ENCODE measurements at regions not wholly inside any gene's neighbourhood (a gene's known extent, or its start where the extent isn't known, plus 50 kb on each side); places are given as distances from the start of the nearest gene placed in this dataset.

GRCh38 chr7:26551740-26552139 lies 260.1 kb downstream of the SNX10 start:
- no peaks in the 10 kb centered on the region for H3K79me1 ChIP-seq (ENCODE audit: low read depth in 1 of 2, low read length in 2 of 2)
- no peak overlapping the region for H2BK20ac ChIP-seq (ENCODE audit: low read depth, low read length)
- DNase-seq (no peak), ATAC-seq (ENCODE audit: low read depth) (no peak)
- ChIA-PET CTCF (no interaction called here), POLR2A (ENCODE audit: unreplicated experiment) (no interaction called here)
- no peak overlapping the region for H4K8ac ChIP-seq (ENCODE audit: low read depth in 2 of 2, low read length in 2 of 2)
- in situ Hi-C loops (cut with MboI; ENCODE audit: low sequenced_read_pairs), result no loop called here
- no peaks in the 10 kb centered on the region for H4K20me1 ChIP-seq (ENCODE audit: insufficient read depth, low read length)
- H3K9me1 ChIP-seq (ENCODE audit: insufficient read depth, low read length), result no peaks in the 10 kb centered on the region
- no peak overlapping the region for H4K91ac ChIP-seq (ENCODE audit: insufficient read depth, low read depth, low read length)
- no CpG with 5 or more reads among the region's 9 CpGs for WGBS, 2 experiments (ENCODE audit: extremely low coverage in 2 of 2, insufficient read length in 1 of 2)
- no peak overlapping the region for H2AK9ac ChIP-seq (replicated peaks; ENCODE audit: low read depth, low read length, poor library complexity)
- TF ChIP-seq FOS (IDR thresholded peaks at IDR 0.05; ENCODE audit: low read depth, low read length), result no peak
- no peak for TF ChIP-seq RCOR1 (IDR thresholded peaks at IDR 0.05; ENCODE audit: insufficient replicate concordance, low read length)
- TF ChIP-seq MAZ (IDR thresholded peaks at IDR 0.05; ENCODE audit: borderline replicate concordance, low read depth, low read length), result no peak
- no peak for TF ChIP-seq BHLHE40 (IDR thresholded peaks at IDR 0.05; ENCODE audit: low read depth, low read length)
- TF ChIP-seq NFE2L2 (IDR thresholded peaks at IDR 0.05; ENCODE audit: low read depth, low read length), result no peak
- TF ChIP-seq MXI1 (IDR thresholded peaks at IDR 0.05; ENCODE audit: borderline replicate concordance, low read depth, low read length), result no peak
- no peak for TF ChIP-seq SMC3 (IDR thresholded peaks at IDR 0.05; ENCODE audit: low read depth, low read length)
- TF ChIP-seq POLR2A (IDR thresholded peaks at IDR 0.05; ENCODE audit: low read depth, low read length), result no peak
- no peak for TF ChIP-seq MAFK (IDR thresholded peaks at IDR 0.05; ENCODE audit: low read depth, low read length)
- no peak for TF ChIP-seq RFX5 (IDR thresholded peaks at IDR 0.05; ENCODE audit: low read depth, low read length)
- no peak for TF ChIP-seq CHD1 (IDR thresholded peaks at IDR 0.05; ENCODE audit: low read depth, low read length)
- TF ChIP-seq CTCF (conservative IDR thresholded peaks at IDR 0.05; ENCODE audit: low read depth, low read length), result no peak
- TF ChIP-seq USF2 (IDR thresholded peaks at IDR 0.05; ENCODE audit: low read depth, low read length), result no peak
- TF ChIP-seq RAD21 (IDR thresholded peaks at IDR 0.05; ENCODE audit: low read length), result no peak
- no peak for TF ChIP-seq ELK1 (IDR thresholded peaks at IDR 0.05; ENCODE audit: borderline replicate concordance, low read depth, low read length)
- H3K14ac ChIP-seq (replicated peaks; ENCODE audit: low read depth, low read length), result no peak overlapping the region
- no peak overlapping the region for H4K5ac ChIP-seq (ENCODE audit: low read depth, low read length)
- H2BK120ac ChIP-seq (ENCODE audit: low read depth, low read length), result no peak overlapping the region
- H3K27me3 ChIP-seq (ENCODE audit: control insufficient read depth, insufficient read depth, low read length), result peaks cover 2% of the 10 kb centered on the region; the same call in 1 of the 2 replicates
- H3K4me2 ChIP-seq (ENCODE audit: low read depth, low read length), result no peak overlapping the region
- H3K4ac ChIP-seq (ENCODE audit: low read depth, low read length), result no peak overlapping the region
- H2AFZ ChIP-seq (replicated peaks; ENCODE audit: low read length, poor library complexity), result no peak overlapping the region
- intact Hi-C loops (cut with micrococcal nuclease), result no loop called here
- no peak overlapping the region for H3K18ac ChIP-seq (ENCODE audit: low read depth, low read length)
- dilution Hi-C loops (cut with HindIII; ENCODE audit: low sequenced_read_pairs, unreplicated experiment), result no loop called here
- H3K36me3 ChIP-seq (ENCODE audit: control insufficient read depth, insufficient read depth, low read length), result no peaks in the 10 kb centered on the region
- no peaks in the 10 kb centered on the region for H3K9me3 ChIP-seq (ENCODE audit: control insufficient read depth, insufficient read depth, low read length)
- no peak overlapping the region for H2BK5ac ChIP-seq (ENCODE audit: low read depth, low read length, poor library complexity, severe bottlenecking)
- no peak overlapping the region for H3K9ac ChIP-seq (ENCODE audit: low read depth, low read length)
- H3K27ac ChIP-seq (ENCODE audit: insufficient read depth, low read length), result no peak overlapping the region
- H3K23ac ChIP-seq (ENCODE audit: low read depth, low read length), result no peak overlapping the region
- no peak overlapping the region for H3K4me3 ChIP-seq (ENCODE audit: insufficient read depth, low read depth, low read length)
- no peak overlapping the region for H3K56ac ChIP-seq (ENCODE audit: extremely low read depth, insufficient read depth, low read length)
- no peaks in the 10 kb centered on the region for H3K4me1 ChIP-seq (ENCODE audit: control insufficient read depth, insufficient read depth, low read length)
- H2AK5ac ChIP-seq (ENCODE audit: low read depth, low read length), result no peak overlapping the region
- no peak overlapping the region for H2BK15ac ChIP-seq (ENCODE audit: low read depth, low read length)
- no TSS peak for BruUV-seq (replicated peaks)
